ENCODE measurements at regions not wholly inside any gene's neighbourhood (a gene's known extent, or its start where the extent isn't known, plus 50 kb on each side); places are given as distances from the start of the nearest gene placed in this dataset.

DNA sequence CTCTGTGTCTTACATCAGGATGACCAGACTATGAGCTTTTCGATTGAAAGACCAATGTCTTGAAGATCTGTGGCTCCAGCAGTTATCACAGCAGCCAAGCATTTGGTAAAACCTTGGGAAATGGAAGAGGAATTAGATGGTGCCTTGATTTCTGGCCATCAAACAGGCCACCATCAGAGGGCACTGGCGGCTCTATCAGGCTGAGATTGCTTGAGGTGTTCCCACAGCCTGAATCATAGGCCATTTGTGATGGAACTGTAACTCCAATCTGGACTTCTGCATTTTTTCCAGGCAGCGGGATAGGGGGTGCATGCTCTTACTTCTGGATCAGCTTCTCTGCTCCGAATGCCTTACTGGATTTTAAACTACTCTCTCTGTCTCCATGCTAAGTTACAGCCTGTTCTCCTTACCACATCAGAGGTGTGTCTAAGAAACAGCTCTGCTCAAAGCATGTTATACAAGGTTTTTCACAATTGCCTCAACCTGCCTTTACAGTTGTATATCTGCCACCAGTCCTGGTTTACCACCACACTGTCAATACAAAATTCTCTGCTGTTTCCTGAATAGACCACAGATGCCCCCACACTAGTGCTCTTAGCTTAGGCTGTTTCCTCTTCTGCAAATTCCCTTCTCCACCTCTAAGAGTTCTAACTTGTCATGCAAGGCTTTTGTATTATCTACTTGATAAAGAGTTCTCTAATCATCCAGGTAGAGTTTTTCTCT is 180.9 kb downstream of the PTGER3 start:
- in situ Hi-C loops (cut with MboI; ENCODE audit: low pct_unique_long_range_greater_than_20kb in 2 of 9, low sequenced_read_pairs in 9 of 9, unreplicated experiment in 9 of 9) = no loop called here
- Histone ChIP-seq H3K4me1 (replicated peaks in 1 of 2) (no peaks in the 10 kb centered on the region), H3K4me3 (no peak overlapping the region), H3K27ac (no peak overlapping the region)
- peak in 2 of 8 experiments; percentile 43 to 47 for ATAC-seq (replicated peaks in 6 of 8)
- 17 to 92% (median 60%) methylated on average over 1 to 4 of the region's 4 CpGs; no CpG with 5 or more reads in 1 of the 10 experiments for WGBS, 10 experiments

DNA sequence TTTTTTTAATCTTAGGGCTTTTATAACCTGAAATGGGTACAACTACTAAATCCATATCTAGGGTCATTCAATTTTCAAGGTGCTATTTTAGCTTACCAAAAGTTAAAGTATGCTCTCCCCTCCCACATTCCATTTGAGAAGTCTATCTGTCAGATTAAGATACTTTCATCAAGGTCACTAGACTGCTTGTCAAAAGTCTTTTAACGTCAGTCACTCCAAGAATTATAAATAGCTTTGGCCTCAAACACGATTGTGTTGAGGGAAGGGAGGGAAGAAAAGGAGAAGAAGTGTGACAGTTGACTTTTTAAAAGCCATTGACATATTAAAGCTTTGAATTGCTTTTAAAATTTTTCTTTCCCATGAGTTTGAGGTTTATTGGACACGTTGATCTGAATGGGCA is 175.8 kb downstream of the PTGER3 start:
- 29 to 96% (median 66%) methylated on average over 1 to 3 of the region's 3 CpGs; no CpG with 5 or more reads in 1 of the 10 experiments for WGBS, 10 experiments
- H3K4me3 ChIP-seq = no peak overlapping the region
- no peak for ATAC-seq (replicated peaks in 6 of 8)
- no peak overlapping the region for H3K27ac ChIP-seq
- in situ Hi-C loops (cut with MboI; ENCODE audit: low pct_unique_long_range_greater_than_20kb in 2 of 9, low sequenced_read_pairs in 9 of 9, unreplicated experiment in 9 of 9) = no loop called here
- peaks cover 0 to 5% of the 10 kb centered on the region in 2 donors for H3K4me1 ChIP-seq (replicated peaks in 1 of 2)

DNA sequence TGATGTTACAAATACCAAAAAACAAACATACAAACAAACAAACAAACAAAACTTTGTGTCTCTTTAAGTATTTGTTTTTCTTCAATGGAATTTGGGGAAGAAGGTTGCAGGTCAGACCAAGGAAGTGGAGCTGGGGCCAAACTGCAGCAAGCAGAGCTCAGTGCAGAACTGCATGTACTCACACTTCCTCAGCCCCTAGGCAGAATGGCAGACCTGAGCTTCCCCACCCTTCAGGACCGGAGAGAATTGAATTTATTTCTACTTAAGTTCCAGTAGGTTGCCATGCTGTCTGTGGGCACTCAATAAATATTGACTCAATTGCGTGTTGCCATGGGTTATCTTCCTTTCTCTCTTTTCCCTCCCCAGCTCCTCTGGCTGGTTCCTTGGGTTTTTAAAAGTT is 173.6 kb downstream of the PTGER3 start:
- H3K4me1 ChIP-seq (replicated peaks in 1 of 2) = peaks cover 0 to 5% of the 10 kb centered on the region in 2 donors
- 28 to 89% (median 50%) methylated on average over 1 to 2 of the region's 2 CpGs; no CpG with 5 or more reads in 1 of the 10 experiments for WGBS, 10 experiments
- ATAC-seq (replicated peaks in 6 of 8) = peak in 6 of 8 experiments; percentile 36 to 97 (median 62)
- no peak overlapping the region for H3K4me3 ChIP-seq
- in situ Hi-C loops (cut with MboI; ENCODE audit: low pct_unique_long_range_greater_than_20kb in 2 of 9, low sequenced_read_pairs in 9 of 9, unreplicated experiment in 9 of 9) = no loop called here
- no peak overlapping the region for H3K27ac ChIP-seq

DNA sequence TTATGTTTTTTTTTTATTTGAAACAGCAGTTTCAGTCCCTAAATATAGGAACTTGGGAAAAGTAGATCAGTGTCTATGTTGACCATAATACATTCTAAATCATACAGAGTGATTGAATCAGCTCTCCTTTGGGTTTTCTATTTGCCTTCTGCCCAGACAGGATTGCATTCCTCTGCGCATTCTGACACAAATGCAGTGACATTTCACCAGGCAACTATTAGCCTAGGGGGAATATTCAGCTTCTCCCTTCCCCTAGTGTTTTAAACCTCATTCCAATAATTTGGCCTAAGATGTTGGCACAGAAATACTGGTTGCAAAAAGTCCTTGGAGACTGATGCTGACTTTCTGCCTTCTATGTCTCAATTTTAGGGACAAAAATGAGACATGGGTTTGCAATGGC is 172.8 kb downstream of the PTGER3 start:
- WGBS, 10 experiments = 14 to 94% (median 80%) methylated on average over 1 of the region's 1 CpG; no CpG with 5 or more reads in 3 of the 10 experiments
- Histone ChIP-seq H3K4me3 (no peak overlapping the region), H3K27ac (no peak overlapping the region), H3K4me1 (replicated peaks in 1 of 2) (peaks cover 0 to 5% of the 10 kb centered on the region in 2 donors)
- peak in 5 of 8 experiments; percentile 29 to 77 (median 70) for ATAC-seq (replicated peaks in 6 of 8)
- in situ Hi-C loops (cut with MboI; ENCODE audit: low pct_unique_long_range_greater_than_20kb in 2 of 9, low sequenced_read_pairs in 9 of 9, unreplicated experiment in 9 of 9) = loop anchor here in 1 of 9 experiments (25.0 kb wide), 1 partner anchor 338 kb away; no protein-coding TSS in a partner anchor

DNA sequence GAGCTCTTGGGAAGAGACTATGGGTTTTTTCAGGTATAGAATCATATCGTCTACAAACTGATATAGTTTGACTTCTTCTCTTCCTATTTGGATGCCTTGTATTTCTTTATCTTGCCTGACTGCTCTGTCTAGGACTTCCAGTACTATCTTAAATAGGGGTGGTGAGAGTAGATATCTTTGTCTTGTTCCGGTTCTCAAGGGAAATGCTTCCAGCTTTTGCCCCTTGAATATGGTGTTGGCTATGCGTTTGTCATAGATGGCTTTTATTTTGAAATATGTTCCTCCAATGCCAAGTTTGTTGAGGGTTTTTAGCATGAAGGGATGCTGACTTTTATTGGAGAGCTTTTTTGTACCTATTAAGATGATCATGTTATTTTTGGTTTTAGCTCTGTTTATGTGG is 170.3 kb downstream of the PTGER3 start:
- in situ Hi-C loops (cut with MboI; ENCODE audit: low pct_unique_long_range_greater_than_20kb in 2 of 9, low sequenced_read_pairs in 9 of 9, unreplicated experiment in 9 of 9) = loop anchor here in 1 of 9 experiments (25.0 kb wide), 1 partner anchor 340 kb away; no protein-coding TSS in a partner anchor
- ATAC-seq (replicated peaks in 6 of 8) = no peak
- WGBS, 10 experiments = 66 to 94% (median 86%) methylated on average over 2 to 3 of the region's 3 CpGs
- H3K27ac ChIP-seq = no peak overlapping the region
- H3K4me1 ChIP-seq (replicated peaks in 1 of 2) = peaks cover 0 to 5% of the 10 kb centered on the region in 2 donors
- no peak overlapping the region for H3K4me3 ChIP-seq

DNA sequence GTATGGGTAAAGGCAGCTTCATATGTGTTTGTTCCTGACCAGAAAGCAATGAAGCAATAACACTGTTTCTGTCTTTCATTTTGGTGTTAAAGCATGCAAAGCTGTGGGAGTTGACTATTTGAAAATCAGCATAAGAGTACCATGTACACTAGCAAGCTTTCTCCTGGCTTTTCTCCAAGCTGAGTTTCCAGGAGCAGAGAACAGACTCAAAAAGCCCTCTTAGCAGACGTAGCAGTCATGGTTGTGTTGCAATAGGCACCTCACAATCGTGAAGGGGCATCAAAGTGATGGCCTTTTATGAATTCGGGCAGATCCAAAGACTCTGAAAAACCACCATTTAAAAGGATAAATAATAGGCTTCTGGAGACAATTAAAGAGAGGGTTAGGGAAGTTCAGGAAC is 159.7 kb downstream of the PTGER3 start:
- in situ Hi-C loops (cut with MboI; ENCODE audit: low pct_unique_long_range_greater_than_20kb in 2 of 9, low sequenced_read_pairs in 9 of 9, unreplicated experiment in 9 of 9) = loop anchor here in 1 of 9 experiments (25.0 kb wide), 1 partner anchor 351 kb away; no protein-coding TSS in a partner anchor
- no peak overlapping the region for H3K27ac ChIP-seq
- H3K4me3 ChIP-seq = no peak overlapping the region
- H3K4me1 ChIP-seq (replicated peaks in 1 of 2) = peaks cover 0 to 3% of the 10 kb centered on the region in 2 donors
- 0 to 71% (median 50%) methylated on average over 1 to 3 of the region's 3 CpGs; no CpG with 5 or more reads in 2 of the 10 experiments for WGBS, 10 experiments
- peak in 4 of 8 experiments; percentile 26 to 75 (median 68) for ATAC-seq (replicated peaks in 6 of 8)

DNA sequence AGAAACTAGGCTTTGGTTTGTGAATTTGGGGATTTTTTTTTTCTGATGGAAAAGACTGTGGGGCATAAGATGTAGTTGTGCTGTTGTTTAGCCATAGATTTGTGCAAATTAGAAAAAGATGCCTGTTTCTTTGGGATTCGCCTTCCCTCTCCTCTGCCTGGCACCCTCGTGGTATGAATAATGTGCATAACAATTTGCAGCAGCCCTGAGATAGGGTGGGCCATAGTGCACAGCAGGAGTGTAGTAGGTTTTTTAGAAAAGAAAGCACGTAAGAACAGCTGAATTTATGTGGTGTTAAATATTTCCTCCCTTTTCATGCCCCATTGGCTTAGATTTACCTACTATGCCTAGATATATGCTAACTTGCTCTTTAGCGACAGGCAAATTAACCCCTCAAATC is 158.9 kb downstream of the PTGER3 start:
- Histone ChIP-seq H3K4me3 (no peak overlapping the region), H3K4me1 (replicated peaks in 1 of 2) (peaks cover 0 to 3% of the 10 kb centered on the region in 2 donors), H3K27ac (no peak overlapping the region)
- in situ Hi-C loops (cut with MboI; ENCODE audit: low pct_unique_long_range_greater_than_20kb in 2 of 9, low sequenced_read_pairs in 9 of 9, unreplicated experiment in 9 of 9) = loop anchor here in 1 of 9 experiments (25.0 kb wide), 1 partner anchor 351 kb away; no protein-coding TSS in a partner anchor
- ATAC-seq (replicated peaks in 6 of 8) = peak in 3 of 8 experiments; percentile 13 to 72 (median 28)
- 0 to 83% (median 42%) methylated on average over 1 to 4 of the region's 4 CpGs for WGBS, 10 experiments

DNA sequence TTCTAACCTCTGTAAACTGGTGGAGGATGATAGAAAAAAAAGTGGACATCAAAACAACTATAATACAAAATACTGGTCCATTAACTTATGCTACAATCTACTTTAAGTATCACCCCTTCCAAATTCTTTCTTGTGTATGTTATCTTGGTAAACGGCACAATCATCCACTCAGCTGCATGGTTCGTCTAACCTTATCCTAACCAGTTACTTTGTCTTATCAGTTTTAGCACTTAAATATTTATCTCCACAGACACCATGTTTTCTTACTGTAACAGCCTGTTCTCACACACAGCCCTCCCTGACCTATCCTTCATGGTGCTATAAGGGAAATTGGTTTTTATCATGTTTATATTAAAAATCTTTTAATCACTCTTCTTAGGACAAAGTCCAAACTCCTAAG is 157.2 kb downstream of the PTGER3 start:
- Histone ChIP-seq H3K4me1 (replicated peaks in 1 of 2) (peaks cover 0 to 3% of the 10 kb centered on the region in 2 donors), H3K4me3 (no peak overlapping the region), H3K27ac (no peak overlapping the region)
- ATAC-seq (replicated peaks in 6 of 8) = no peak
- WGBS, 10 experiments = 62 to 100% (median 93%) methylated on average over 2 of the region's 2 CpGs; no CpG with 5 or more reads in 1 of the 10 experiments
- in situ Hi-C loops (cut with MboI; ENCODE audit: low pct_unique_long_range_greater_than_20kb in 2 of 9, low sequenced_read_pairs in 9 of 9, unreplicated experiment in 9 of 9) = loop anchor here in 1 of 9 experiments (25.0 kb wide), 1 partner anchor 353 kb away; no protein-coding TSS in a partner anchor

DNA sequence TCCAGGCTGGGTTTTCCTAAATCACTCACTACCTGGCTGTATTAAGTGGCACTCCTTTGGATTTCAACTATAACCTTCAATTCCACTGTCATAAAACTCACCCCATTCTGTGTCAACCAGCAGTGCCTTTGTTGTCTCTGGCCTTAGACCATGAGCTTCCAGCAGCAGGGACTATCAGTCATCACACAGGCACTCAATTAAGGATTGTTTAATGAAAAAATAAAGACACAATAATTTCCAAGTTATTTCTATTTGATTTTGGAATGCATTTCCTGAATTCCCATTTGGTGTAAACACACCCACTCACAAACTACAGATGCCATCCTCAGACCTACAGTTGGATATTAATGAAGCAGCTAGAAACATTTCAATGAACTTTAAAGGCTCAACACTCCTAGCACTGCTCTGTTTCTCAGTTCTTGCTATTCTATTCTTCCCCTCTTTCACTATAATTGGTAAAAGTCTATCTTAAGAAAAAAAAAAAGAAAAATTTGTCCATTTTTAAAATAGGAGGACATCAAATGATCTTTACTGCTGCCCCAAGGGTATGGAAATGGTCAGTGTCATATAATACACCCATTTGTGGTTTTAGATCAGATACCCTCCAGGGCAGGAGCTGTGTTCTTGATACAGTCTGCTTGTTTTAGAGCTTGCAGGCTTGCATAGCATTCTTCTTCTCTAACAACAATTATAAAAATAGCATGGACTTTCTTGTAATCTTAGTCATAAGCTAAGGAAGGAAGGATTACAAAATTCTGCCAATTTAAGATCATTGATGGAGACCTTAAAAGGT is 156.4 kb downstream of the PTGER3 start:
- in situ Hi-C loops (cut with MboI; ENCODE audit: low pct_unique_long_range_greater_than_20kb in 2 of 9, low sequenced_read_pairs in 9 of 9, unreplicated experiment in 9 of 9) = loop anchor here in 1 of 9 experiments (25.0 kb wide), 1 partner anchor 354 kb away; no protein-coding TSS in a partner anchor
- ATAC-seq (replicated peaks in 6 of 8) = peak in 3 of 8 experiments; percentile 62 to 77 (median 68)
- Histone ChIP-seq H3K27ac (no peak overlapping the region), H3K4me1 (replicated peaks in 1 of 2) (peaks cover 0 to 3% of the 10 kb centered on the region in 2 donors), H3K4me3 (no peak overlapping the region)

DNA sequence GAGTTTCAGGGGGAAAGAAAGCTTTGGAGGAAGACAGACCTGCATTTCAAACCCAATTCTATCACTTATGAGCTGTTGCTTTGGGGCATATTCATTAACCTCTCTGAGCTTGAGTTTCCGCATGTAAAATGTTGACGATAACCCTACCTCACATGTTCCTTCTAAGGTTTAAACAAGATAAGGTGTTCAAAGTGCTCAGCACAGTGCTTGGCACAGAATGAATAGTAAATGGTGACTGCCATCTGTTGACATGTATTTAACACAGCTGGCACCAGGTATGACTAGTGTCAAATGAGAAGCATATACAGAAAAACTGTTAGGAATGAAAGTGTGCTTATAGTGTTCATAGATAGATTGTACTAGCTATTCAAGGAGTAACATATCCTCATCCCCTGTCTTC is 155.5 kb downstream of the PTGER3 start:
- Histone ChIP-seq H3K4me3 (no peak overlapping the region), H3K4me1 (replicated peaks in 1 of 2) (peaks cover 0 to 3% of the 10 kb centered on the region in 2 donors), H3K27ac (no peak overlapping the region)
- 60 to 100% (median 100%) methylated on average over 1 to 2 of the region's 2 CpGs; no CpG with 5 or more reads in 2 of the 10 experiments for WGBS, 10 experiments
- in situ Hi-C loops (cut with MboI; ENCODE audit: low pct_unique_long_range_greater_than_20kb in 2 of 9, low sequenced_read_pairs in 9 of 9, unreplicated experiment in 9 of 9) = loop anchor here in 1 of 9 experiments (25.0 kb wide), 1 partner anchor 355 kb away; no protein-coding TSS in a partner anchor
- no peak for ATAC-seq (replicated peaks in 6 of 8)

DNA sequence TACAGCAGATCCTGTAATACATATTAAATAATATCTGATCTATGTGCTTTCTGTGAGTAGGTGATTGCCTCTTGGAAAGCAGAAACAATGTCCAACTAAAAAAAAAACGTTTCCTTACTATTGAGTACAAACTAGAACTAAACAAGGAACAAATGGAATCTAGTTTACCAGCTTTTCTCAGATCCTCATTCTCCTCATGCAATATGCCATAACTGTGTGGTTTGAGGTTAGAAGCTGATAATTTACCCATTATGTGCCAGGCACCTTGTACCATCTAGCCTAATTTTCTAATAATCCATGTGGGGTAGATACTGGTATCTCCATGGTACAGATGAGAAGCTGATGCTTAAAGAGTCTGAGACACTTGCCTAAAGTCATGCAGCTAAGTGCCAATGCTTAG is 154.7 kb downstream of the PTGER3 start:
- Histone ChIP-seq H3K4me3 (no peak overlapping the region), H3K4me1 (replicated peaks in 1 of 2) (peaks cover 2 to 4% of the 10 kb centered on the region in 2 donors), H3K27ac (no peak overlapping the region)
- in situ Hi-C loops (cut with MboI; ENCODE audit: low pct_unique_long_range_greater_than_20kb in 2 of 9, low sequenced_read_pairs in 9 of 9, unreplicated experiment in 9 of 9) = loop anchor here in 1 of 9 experiments (25.0 kb wide), 1 partner anchor 356 kb away; no protein-coding TSS in a partner anchor
- 0 to 50% (median 11%) methylated on average over 1 of the region's 1 CpG; no CpG with 5 or more reads in 3 of the 10 experiments for WGBS, 10 experiments
- ATAC-seq (replicated peaks in 6 of 8) = no peak

DNA sequence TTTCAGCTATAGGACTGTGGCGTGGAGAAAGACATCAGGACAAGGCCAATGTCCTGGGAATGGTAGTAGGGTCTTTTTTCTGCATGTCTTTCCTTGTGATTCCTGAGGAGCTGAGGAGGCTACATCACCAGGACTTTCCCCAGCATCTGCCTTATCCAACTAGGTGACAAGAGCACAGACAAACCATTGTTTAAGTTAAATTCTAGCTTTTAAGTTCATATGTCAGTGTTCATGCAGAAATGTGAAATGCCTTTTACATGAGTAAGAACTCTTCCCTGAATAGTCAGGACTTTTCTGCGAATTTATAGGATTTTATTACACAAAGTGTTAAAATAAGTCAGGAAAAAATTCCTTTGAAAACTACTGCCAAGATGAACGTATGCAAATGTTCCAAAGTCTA is 154.2 kb downstream of the PTGER3 start:
- H3K4me1 ChIP-seq (replicated peaks in 1 of 2) = peaks cover 0 to 4% of the 10 kb centered on the region in 2 donors
- H3K27ac ChIP-seq = no peak overlapping the region
- ATAC-seq (replicated peaks in 6 of 8) = peak in 1 of 8 experiments; percentile 7
- WGBS, 10 experiments = 0 to 100% (median 71%) methylated on average over 1 to 3 of the region's 3 CpGs; no CpG with 5 or more reads in 1 of the 10 experiments
- H3K4me3 ChIP-seq = no peak overlapping the region
- in situ Hi-C loops (cut with MboI; ENCODE audit: low pct_unique_long_range_greater_than_20kb in 2 of 9, low sequenced_read_pairs in 9 of 9, unreplicated experiment in 9 of 9) = loop anchor here in 1 of 9 experiments (25.0 kb wide), 1 partner anchor 356 kb away; no protein-coding TSS in a partner anchor
